ENCODE measurements at regions not wholly inside any gene's neighbourhood (a gene's known extent, or its start where the extent isn't known, plus 50 kb on each side); places are given as distances from the start of the nearest gene placed in this dataset.

DNA sequence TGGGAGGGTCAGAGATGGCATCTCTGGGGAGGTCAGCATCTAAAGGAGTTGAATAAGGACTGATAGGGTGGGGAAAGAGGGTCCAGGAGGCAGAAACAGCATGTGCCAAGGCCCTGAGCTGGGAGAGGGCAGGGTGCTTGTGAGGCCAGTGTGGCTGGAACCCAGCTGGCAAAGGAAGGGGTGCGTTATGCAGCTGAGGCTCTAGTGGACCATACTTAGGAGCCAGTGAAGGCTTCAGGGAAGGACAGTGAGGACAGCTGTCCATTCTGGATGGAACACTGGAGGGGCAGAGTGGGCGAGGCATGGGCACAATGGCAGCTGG is 57.1 kb upstream of the RPL11 start:
- 74% methylated on average over 2 of the region's 2 CpGs for WGBS, 2 donors
- TF ChIP-seq, protein P1, sequence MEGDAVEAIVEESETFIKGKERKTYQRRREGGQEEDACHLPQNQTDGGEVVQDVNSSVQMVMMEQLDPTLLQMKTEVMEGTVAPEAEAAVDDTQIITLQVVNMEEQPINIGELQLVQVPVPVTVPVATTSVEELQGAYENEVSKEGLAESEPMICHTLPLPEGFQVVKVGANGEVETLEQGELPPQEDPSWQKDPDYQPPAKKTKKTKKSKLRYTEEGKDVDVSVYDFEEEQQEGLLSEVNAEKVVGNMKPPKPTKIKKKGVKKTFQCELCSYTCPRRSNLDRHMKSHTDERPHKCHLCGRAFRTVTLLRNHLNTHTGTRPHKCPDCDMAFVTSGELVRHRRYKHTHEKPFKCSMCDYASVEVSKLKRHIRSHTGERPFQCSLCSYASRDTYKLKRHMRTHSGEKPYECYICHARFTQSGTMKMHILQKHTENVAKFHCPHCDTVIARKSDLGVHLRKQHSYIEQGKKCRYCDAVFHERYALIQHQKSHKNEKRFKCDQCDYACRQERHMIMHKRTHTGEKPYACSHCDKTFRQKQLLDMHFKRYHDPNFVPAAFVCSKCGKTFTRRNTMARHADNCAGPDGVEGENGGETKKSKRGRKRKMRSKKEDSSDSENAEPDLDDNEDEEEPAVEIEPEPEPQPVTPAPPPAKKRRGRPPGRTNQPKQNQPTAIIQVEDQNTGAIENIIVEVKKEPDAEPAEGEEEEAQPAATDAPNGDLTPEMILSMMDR (IDR thresholded peaks at IDR 0.05), result no peak
- no peak for TF ChIP-seq POLR2A (IDR thresholded peaks at IDR 0.05)
- Histone ChIP-seq H3K27me3 (peaks cover 0 to 8% (median 0%) of the 10 kb centered on the region in 4 donors), H3K4me3 (no peak overlapping the region), H3K36me3 (no peaks in the 10 kb centered on the region), H3K27ac (peak overlapping the region in 2 of 4 donors; percentile 75 to 83), H3K4me1 (peaks cover 0 to 30% (median 3%) of the 10 kb centered on the region in 3 donors), H3K9me3 (no peaks in the 10 kb centered on the region)
- no peak for DNase-seq
- intact Hi-C loops (cut with DNase I), result no loop called here

DNA sequence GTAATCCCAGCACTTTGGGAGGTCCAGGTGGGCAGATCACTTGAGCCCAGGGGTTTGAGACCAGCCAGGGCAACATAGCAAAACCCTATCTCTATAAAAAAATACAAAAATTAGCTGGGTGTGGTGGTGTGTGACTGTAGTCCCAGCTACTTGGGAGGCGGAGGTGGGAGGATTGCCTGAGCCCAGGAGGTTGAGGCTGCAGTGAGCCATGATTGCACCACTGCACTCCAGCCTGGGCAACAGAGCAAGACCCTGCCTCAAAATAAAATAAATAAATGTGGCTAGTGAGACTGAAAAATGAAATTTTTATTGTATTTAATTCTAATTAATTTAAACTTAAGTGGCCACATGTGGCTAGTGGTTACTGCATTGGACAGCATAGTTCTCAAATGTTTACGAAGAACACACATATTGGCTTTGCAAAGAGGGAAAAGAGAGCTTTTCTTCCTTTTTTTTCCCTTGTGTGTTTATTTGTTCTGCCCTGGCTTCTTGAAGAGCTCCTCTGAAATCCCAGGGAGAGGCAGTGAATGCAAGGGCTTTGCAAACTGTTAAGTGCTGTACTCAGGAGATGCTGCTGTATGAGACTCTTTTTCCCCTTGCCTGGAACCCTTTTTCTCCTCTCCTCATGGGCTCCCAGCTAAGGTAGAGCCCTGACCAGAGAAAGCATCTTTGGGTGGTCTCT is 59.0 kb upstream of the RPL11 start:
- H3K27me3 ChIP-seq, result no peaks in the 10 kb centered on the region
- H3K4me1 ChIP-seq, result peaks cover 0 to 22% (median 3%) of the 10 kb centered on the region in 3 donors
- no peak for TF ChIP-seq POLR2A (IDR thresholded peaks at IDR 0.05)
- TF ChIP-seq, protein P1 (IDR thresholded peaks at IDR 0.05), result no peak
- WGBS, 2 donors, result 95 to 96% methylated on average over 2 of the region's 2 CpGs
- H3K9me3 ChIP-seq, result no peaks in the 10 kb centered on the region
- no peak for DNase-seq
- H3K27ac ChIP-seq, result no peak overlapping the region
- no peaks in the 10 kb centered on the region for H3K36me3 ChIP-seq
- no peak overlapping the region for H3K4me3 ChIP-seq
- intact Hi-C loops (cut with DNase I), result no loop called here

DNA sequence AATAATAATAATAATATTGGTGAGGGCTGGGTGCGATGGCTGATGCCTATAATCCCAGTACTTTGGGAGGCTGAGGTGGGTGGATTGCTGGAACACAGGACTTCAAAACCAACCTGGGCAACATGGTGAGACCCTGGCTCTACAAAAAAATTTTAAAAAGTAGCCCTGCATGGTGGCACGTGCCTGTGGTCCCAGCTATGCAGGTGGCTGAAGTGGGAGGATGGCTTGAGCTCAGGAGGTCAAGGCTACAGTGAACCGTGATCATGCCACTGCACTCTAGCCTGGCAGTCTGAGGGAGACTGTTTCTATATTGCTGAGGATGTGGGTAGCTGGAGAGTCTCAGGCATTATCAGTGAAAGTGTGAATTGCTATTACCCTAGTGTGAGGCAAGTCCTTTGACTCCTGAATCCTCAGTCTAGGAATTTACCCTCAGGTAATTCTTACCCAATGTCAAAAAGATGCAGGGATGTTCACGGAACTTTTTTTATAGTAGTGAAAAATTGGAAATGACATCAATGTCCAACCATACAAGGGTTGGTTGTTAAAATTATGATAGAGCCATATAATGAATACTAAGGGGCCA is 61.8 kb upstream of the RPL11 start:
- peaks cover 0 to 4% (median 0%) of the 10 kb centered on the region in 4 donors for H3K27me3 ChIP-seq
- WGBS, 2 donors, result 71 to 79% methylated on average over 4 of the region's 4 CpGs
- no peak overlapping the region for H3K27ac ChIP-seq
- no peak overlapping the region for H3K4me3 ChIP-seq
- peaks cover 0 to 16% (median 0%) of the 10 kb centered on the region in 3 donors for H3K4me1 ChIP-seq
- intact Hi-C loops (cut with DNase I), result no loop called here
- H3K36me3 ChIP-seq, result no peaks in the 10 kb centered on the region
- no peaks in the 10 kb centered on the region for H3K9me3 ChIP-seq
- no peak for DNase-seq
- TF ChIP-seq, protein P1 (IDR thresholded peaks at IDR 0.05), result no peak
- TF ChIP-seq POLR2A (IDR thresholded peaks at IDR 0.05), result no peak

DNA sequence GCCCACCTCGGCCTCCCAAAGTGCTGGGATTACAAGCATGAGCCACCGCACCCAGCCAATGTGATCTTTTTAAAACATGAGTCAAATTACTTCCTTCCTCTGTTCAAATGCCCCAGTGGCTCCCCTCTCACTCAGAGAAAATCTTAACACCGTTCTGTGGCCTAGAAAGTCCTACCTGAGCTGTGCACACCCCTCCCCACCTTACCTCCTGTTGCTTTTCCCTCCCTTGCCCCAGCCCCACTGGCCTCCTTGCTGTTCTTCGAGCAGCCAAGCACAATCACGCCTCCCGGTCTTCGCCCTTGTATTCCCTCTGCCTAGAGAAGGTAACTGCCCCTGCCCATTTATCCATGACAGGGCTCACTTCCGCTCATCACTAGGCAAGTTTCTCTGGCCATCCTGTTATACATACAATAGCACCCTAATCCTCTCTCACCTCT is 62.6 kb upstream of the RPL11 start:
- peaks cover 0 to 9% (median 0%) of the 10 kb centered on the region in 3 donors for H3K4me1 ChIP-seq
- WGBS, 2 donors, result 66 to 68% methylated on average over 8 of the region's 8 CpGs
- no peak for DNase-seq
- no peak overlapping the region for H3K4me3 ChIP-seq
- H3K9me3 ChIP-seq, result no peaks in the 10 kb centered on the region
- intact Hi-C loops (cut with DNase I), result no loop called here
- H3K27me3 ChIP-seq, result peaks cover 0 to 4% (median 0%) of the 10 kb centered on the region in 4 donors
- H3K27ac ChIP-seq, result no peak overlapping the region
- no peaks in the 10 kb centered on the region for H3K36me3 ChIP-seq
- TF ChIP-seq, protein P1 (IDR thresholded peaks at IDR 0.05), result no peak
- TF ChIP-seq POLR2A (IDR thresholded peaks at IDR 0.05), result no peak

DNA sequence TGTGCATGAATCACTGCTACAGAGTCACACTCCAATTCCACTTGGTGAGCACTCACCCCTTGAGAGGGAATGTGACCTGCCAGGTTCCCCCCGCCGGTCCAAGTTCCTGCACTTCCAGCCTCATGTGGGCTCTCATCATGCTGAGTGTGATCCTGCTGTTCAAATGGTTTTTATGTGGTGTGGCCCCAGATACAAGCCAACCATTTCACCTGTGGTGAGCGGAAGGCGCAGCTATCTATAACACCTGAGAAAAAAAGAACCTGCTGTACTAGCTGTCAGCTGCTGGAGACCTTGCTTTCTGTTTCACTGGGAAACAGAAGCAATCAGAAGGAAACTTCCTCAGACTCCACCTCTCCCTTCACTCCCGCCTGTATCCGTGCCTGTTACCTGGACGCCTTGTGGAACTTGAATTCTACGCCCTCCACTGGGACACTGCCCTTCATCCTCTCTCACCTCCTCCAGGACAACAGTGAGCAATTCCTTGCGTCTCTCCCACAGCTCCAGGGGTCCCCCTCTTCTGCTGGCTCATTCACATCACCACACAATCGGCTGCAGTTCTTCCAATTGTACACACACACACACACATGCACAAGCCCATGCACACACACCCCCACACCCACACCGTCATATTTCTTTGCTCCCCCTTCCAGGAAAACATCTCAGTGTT is 64.4 kb upstream of the RPL11 start:
- Histone ChIP-seq H3K27ac (no peak overlapping the region), H3K4me1 (peaks cover 0 to 9% (median 0%) of the 10 kb centered on the region in 3 donors), H3K36me3 (no peaks in the 10 kb centered on the region), H3K27me3 (peaks cover 0 to 4% (median 0%) of the 10 kb centered on the region in 4 donors), H3K4me3 (no peak overlapping the region), H3K9me3 (no peaks in the 10 kb centered on the region)
- intact Hi-C loops (cut with DNase I), result no loop called here
- 39 to 56% methylated on average over 11 of the region's 11 CpGs for WGBS, 2 donors
- no peak for TF ChIP-seq POLR2A (IDR thresholded peaks at IDR 0.05)
- TF ChIP-seq, protein P1 (IDR thresholded peaks at IDR 0.05), result no peak
- no peak for DNase-seq

Data from esophagus squamous epithelium (tissue), 5 donors.